GM21423 (cell line): ENCODE measurements at regions not wholly inside any gene's neighbourhood (a gene's known extent, or its start where the extent isn't known, plus 50 kb on each side); places are given as distances from the start of the nearest gene placed in this dataset.

Experiments used
- ATAC-seq: cut with Tn5 transposase; IDR thresholded peaks from one replicate; pipeline ENCODE4 v1.9.1; 2021; ENCODE audit warnings: mild to moderate bottlenecking, moderate library complexity; ENCODE audit not compliant: unreplicated experiment

DNA sequence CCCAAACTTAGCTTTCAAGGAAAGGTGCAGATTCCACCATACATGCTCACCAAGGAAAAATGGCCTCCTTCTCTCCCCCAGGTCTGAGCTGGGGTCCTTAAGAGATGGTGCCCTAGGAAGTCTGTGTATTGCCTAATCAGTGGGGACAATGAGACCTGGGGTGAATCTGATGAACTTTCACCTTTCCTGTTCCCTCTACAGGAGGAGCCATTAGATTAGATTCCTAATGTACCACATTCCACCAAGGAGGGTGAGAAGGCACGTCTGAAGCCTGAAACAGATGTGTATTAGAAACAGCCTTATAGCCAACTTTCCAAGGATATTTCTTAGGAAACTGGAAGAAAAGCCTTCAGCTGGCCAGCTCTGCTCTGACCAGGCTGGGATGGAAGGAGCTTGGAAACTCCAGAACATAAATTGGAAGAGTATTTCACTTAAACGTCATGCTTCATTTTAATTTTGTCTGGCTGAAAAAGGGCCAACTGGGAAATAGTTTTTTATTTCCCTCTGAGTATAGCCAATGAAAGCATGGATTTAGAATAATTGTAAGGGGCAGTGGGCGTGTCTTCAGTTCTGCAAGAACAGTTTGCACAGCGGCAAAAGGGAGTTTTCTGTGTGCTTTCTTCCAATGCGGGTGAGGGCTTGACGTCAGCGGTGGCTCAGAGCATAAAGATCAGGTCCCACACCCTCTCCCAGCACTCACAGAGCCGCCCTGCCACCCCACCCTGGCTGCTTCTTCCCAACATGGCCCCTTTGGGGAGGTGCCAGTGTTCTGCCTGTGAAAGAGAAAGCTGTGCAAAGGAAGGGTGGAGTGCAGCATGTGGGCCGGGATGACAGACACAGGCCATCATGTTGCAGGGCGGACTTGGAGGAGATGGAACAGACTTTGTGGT lies 210.9 kb downstream of the ESM1 start:
- ATAC-seq: no peak

DNA sequence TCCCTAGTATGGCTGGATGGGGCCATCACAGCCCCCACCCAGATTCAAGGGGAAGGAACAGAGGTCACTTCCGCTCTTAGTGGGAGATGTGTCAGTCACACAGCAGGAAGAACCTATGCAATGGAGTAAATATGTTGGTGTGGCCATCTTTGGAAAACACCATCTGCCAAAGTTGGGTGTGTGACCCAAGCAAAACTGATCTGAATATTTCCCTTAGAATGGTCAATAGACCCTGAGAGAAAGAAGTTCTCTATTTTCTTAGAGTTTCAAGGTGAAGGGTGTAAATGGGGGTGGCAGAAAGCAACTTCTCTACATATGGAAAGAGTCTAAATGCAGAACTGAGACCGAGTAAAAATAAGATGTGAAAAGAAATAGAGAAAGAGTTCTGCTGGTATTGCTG lies 212.7 kb downstream of the ESM1 start:
- ATAC-seq: no peak

DNA sequence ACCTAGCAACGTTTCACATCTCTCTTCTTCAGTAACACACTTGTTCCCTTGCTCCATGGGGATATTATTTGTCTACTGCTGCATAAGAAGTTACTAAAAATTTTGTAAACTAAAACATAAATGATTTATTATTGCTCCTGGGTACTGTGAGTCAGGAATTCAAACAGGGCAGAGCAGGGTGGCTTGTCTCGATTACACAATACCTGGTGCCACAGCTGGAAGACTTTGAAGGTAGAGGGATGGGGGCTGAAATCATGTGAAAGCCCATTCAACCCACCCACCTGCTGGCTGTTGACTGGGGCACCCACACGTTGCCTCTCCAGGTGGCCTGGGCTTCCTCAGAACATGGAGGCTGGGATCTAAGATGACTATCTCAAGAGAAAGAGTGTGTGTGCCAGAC lies 213.2 kb downstream of the ESM1 start:
- no peak for ATAC-seq

DNA sequence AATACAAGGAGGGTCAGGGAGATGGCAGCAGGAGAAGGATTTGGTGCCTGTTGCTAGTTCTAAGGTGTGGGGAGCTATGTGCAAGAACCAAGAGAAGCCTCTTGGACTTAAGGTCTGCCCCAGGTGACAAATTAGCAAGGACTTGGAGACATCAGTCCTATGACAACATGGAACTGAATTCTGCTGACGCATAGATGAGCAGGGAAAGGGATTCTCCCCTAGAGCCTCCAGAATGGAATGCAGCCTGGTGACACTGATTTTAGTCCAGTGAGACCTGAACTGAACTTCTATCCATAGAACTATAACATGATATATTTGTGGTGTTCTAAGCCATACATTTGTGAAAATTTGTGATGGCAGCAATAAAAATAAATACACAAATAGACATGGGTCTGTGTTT lies 215.6 kb downstream of the ESM1 start:
- ATAC-seq: no peak

DNA sequence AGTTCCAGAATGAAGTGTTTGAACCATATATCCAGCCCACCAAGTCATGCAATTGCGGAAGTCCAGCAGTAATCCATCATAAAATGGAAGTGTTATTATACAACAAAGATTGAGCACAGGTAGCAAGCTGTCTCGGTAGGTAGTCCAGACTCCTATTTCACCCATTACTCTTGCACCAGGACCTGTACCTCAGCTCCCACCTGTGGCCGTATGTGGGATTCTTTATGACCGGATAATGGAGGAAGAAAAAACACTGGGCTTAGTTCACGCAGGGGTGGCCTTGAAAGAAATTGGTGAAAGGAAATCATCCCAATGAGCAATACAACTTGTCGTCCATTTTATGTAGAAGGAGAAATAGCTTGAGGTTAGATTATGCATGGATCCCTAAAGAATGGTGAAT lies 216.3 kb downstream of the ESM1 start:
- no peak for ATAC-seq

DNA sequence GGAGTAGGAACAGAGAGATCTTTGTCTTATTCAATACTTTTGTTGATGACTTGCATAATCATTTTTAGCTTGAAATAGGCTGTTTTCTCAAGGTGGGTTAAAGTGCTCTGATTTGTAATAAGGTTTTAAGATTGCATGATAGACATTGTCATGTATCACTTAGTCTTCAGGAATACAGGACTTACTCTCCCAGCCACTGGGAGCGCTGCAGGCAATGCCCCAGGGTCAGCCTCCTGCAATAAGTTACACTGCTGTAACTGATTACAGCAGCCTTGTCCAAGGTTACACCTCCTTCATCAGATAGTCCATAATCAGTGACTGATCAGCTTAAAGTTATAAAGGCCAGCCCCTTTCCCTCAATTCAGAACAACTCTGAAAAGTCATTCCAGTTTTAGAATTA lies 218.6 kb downstream of the ESM1 start:
- no peak for ATAC-seq

DNA sequence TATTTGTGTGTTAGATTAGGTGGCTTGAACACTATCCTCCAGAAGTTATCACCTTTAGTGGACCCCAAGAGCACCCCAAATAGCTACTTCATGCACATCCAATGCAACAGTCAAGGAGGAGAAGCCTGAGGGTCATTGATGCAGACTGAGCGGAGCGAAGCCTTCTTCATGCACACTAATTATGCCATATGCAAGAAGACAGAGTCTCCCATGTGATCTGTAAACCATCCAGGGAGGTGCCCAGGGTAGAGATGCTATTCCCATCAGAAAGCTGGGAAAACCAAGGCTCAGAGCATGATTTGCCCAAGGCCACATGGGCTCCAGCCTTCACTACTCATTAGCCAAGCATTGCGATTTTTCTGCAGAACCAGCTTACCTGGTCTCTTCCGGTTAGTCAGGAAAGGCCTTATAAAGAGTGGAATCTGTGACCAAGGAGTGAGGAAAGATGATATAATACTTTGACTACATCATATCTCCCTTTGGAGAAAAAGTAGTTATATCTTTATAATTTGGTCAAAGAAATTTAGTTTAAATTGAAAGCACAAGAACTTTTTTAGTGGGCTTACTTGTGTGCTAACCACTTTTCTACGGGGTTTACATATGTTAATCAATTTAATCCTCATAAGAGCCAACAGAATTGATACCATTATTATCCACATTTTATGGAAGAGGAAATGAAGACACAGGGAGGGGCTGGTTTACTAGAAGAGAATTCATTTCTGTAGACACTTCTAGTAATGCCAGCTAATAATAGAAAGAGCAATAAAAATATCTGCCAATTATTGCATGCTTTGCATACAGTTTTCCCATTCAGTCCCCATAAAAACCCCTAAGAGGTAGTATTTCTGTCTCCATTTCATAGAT lies 220.0 kb downstream of the ESM1 start:
- no peak for ATAC-seq

DNA sequence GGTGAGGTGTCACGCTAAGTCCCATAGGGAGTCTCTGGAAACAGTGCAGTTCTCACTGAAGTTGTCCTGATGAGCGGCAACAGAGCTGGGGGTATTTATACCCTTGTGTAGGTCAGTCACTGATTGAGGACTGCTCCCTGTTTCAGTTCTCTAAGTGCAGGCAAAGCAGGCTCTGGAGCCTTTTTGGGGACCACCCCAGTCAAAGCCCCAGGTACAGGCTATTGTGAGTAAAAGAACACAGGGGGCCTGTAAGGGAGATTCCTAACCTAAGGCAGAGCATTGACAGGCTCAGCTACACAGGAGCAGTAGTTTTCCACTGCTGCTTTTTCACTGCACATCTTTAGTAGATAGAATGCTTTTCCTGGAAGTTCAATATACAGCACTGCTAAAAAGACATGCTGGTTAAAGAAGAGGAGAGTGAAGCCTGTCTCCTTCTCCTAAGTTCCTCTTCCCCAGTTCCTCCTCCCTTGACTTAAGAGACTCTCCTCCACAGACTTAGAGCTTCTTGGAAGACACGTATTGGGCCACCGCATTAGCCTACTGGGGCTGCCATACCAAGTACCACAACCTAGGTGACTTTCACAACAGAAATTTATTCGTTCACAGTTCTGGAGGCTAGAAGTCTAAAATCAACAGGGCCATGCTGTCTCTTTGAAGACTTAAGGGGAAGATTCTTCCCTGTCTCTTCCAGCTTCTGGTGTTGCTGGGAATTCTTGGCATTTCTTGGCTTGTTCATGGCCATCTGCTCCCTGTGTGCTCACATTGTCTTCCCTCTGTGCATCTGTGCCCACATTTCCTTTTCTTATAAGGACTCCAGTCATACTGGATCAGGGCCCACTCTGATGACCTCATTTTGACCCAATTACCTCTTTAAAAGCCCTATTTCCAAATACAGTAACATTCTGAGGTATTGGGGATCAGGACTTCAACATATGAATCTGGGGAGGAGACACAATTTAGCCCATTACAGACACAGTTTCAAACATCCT lies 221.0 kb downstream of the ESM1 start:
- ATAC-seq: no peak

DNA sequence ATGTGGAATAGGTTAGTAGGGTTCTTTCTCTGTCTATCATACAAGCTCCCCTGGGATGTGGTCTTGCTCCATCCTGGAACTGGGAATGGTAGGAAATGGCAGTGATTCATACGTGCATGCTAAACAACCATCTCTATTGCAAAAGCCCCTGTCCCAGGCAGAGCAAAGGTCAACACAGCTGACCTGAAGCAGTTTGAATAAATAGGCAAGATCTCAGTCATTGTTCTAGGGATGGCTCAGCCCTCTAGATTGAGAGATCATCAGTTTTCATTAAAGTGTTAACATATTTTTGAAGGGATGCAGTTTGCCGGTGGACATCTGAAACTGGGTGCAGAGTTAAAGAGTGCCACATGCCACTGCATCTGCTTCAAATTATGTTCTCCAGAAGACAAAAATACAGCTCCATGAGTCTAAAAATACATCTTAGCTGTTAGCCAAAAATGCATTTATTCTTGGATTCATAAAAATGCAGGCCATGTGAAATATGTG lies 224.1 kb downstream of the ESM1 start:
- ATAC-seq: no peak

DNA sequence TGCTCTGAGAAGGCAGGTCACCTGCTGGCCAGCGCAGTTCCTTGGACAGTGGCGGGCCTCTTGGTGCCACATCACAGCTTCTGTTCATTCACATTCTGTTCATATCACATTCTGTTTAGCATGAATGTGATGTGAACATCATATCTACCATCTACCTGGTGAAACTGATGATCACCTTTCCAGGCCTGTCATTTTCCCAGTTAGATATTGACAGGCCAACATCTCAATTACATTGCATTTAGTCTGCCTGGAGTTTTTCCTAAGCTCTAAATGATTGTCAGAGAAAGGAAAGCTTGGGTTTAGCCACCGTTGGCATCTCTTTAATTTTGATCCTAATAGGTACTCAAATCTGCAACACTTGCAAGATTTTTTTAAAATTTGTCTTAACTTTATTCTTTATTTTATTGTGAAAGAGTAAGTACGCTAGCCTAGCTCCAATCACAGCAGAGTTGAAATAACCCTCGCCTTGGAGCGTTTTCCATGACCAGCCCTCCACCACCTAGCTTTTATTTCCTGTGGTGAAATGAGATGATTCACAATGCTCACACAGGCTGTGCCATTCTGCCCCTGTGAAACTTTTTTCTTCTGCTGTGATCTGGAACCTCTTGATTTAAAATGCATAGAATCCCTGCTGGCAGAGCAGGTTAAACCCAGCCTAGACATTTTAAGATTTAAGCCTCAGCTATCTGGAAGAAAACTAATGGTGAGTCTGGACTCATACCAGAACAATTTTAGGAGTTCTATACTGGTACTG lies 225.0 kb downstream of the ESM1 start:
- no peak for ATAC-seq

DNA sequence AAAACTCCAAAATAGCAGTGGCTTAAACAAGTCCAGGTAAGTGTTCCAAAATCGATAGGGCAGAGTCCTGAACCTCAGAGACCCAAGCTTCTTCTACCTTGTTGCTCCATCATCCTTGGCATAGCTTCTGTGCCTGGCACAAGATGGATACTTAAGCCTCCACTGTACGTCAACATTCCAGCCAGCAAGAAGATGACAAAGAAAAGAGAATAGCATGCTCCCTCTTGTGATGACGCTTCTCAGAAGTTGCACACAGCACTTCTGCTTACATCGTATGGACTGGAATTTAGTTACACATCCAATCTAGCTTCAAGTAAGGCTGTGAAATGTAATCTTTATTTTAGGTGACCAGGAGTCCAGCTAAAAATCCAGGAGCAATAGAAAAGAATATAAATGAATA lies 227.4 kb downstream of the ESM1 start:
- ATAC-seq: no peak

DNA sequence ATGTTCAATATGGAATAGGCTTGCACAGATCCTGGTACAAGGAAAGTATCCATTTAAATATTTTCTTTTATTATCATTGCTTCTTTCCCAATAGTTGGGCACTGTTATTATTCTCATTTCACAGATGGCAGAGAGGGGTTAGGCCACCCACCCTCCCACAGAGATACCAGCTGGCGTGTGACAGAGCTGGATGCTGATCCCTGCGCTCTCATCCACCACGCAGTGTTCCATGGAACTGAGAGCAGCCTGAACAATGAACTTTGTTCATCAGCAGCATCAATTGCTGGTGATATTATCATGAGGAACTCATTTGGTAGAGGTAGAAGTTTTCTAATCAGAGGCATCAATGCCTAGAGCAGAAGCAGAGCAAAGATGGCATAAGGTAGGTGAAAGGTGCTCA lies 227.9 kb downstream of the ESM1 start:
- no peak for ATAC-seq

DNA sequence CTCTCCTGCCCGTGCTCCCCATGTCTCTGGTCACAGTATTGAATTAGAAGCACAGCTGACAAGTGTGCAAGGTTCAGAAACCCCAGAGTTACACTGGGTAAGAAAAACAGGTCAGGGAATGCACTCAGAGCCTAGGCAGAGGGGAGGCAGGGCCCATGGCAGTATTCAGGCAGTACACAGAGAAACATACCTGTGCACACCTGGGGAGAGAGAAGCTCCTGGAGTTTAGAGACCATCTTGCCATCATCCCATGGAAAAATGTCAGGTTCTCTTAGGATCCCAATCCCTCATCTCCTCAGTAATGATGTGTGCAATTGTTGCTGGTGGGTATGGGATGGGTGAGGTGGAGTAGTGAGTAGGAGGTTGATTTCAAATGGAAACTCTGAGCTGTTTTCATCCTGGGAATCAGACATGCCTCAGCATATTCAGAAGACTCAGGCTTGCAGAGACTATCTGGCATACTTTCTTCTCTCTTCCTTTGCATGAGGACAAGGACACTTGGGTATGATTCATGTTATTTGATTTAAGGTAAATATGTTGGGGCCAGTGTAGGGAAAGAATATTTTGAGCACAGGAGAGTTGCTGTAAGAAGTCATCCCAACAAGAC lies 228.5 kb downstream of the ESM1 start:
- no peak for ATAC-seq

DNA sequence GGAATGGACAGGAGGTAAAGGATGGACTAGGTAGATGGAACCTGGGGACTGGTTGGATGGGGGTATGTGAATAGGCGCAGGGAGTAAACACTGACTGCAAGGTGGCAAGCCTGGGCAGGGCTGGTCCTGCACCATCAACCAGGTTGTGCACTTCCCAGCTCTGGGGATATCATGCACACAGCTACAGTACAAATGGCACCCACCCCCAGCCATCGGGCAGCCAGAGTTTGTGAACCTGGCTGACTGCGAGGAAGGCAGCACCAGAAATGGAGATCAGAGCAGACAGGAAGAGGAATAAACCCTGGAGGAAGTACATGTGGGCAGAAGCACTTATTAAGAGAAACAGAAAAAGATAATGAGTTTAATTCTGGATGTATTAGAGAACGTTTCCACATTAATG lies 229.1 kb downstream of the ESM1 start:
- no peak for ATAC-seq

DNA sequence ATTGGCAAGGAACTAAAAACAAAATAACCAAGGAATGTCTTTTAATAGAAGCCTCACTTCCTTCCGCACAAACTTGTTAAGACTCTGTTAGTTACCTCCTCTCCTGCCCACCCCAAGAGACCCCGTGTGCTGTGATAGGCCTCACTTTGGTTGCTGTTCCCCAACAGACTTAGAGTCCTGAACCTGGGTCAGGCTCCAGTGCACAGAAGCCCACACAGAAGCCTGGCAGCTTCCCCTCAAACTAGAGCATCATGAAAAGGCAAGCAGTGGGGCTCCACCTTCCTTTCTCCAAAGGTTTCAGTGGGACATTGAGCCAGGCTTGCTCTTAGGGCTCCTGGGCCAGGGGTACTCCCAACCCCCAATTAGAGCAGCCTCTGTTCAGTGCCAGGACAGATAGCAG lies 230.5 kb downstream of the ESM1 start:
- ATAC-seq: no peak

DNA sequence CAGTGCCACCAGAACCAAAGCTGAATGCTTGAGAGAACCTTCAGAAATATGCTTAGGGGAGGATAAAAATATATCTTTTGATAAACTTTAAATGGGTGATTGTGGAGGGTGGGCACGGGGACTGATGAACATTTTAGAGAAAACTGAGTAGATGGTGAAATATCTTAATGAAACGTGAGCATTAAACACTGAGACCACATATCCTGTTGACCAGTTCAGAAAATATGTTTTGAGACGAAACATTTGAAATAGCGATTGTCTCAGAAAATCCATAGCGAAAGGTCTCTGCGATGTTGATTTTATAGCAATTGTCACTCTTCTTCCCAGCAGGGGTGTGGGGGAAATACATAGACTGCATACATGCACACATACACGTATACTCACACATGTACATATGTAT lies 231.0 kb downstream of the ESM1 start:
- no peak for ATAC-seq

DNA sequence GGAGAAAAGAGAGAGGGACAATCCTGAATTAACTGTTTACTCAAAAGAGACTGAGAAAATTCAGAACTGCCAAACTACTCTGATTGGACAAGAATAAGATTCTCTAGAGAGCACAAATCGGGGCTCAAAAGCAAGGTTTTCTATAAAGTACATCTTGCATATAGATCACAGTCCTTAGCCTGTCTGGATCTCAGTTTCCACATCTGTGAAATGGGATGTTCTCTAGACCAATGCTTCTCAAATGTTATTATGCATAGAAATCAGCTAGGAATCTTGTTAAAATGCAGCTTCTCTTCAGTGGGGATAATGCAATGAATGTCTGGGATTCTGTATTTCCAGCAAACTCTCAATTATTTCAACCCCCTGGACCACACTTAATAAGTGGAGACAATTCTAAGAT lies 231.6 kb downstream of the ESM1 start:
- no peak for ATAC-seq

DNA sequence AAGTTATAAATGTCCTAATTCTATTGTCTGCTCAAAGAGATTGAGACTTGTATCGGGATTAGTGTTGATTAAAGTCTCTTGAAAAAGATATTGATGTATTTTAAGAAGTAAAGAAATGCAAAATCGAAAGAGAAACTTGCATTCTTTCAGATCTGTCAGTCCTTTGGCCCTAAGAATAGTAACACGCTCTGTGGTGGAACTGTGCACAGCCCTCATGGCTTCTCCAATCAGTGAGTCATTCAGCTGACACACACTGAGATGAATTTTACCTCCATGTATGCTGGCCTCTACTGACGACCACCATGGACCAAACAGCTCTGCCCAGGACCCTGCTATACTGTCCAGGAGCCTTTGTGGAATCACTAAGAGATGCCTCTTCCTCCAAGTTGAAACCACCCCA lies 232.4 kb downstream of the ESM1 start:
- peak; percentile 90 for ATAC-seq

DNA sequence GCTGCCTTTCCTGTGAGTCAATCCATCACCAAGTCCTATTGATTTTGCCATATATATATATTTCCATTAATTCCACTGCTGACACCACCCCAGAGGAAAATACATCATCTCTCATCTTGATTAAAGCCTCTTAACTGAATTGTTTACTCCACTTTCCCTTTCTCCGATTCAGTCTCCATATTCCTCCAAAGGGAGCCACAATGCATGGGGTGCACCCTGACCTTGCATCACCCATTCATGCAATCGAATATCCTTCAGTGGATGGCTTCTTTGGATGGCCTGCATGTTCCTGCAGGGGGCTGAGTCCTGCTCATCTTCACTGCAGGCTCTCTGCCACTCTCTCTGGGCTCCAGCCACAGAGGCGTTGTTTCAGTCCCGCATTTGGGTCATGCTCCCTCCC lies 231.0 kb downstream of the SNX18 start:
- no peak for ATAC-seq
